ENCODE measurements at regions not wholly inside any gene's neighbourhood (a gene's known extent, or its start where the extent isn't known, plus 50 kb on each side); places are given as distances from the start of the nearest gene placed in this dataset.

GRCh38 chr6:125688138-125688537, 61.3 kb upstream of the HEY2 start:
- TF ChIP-seq CTCF (IDR thresholded peaks at IDR 0.05 in 4 of 5, conservative IDR thresholded peaks at IDR 0.05 in 1 of 5) (no peak), POLR2A (IDR thresholded peaks at IDR 0.05) (no peak)
